Activated T-cell treated with anti-CD3 and anti-CD28 coated beads, Interleukin-2, amount 50 U/mL, for 4 hours (primary cell): ENCODE measurements at regions not wholly inside any gene's neighbourhood (a gene's known extent, or its start where the extent isn't known, plus 50 kb on each side); places are given as distances from the start of the nearest gene placed in this dataset.
"Not testable (repeated sequence)": the region's sequence is repeated elsewhere in the genome, so short reads cannot be mapped to it uniquely, and the experiment has no call there.

Experiments
- ATAC-seq, 2 donors: fragments of 200-7000 bp; cut with Tn5 transposase; one replicate each; pipeline ENCODE4 v1.10.0; 2021
- DNase-seq: peaks from one replicate; pipeline ENCODE4 v3.0.0-alpha.2; 2020
- H3K27me3 Mint-ChIP-seq: one replicate; pipeline ENCODE4 v1.8.0; 2021; ENCODE audit warnings: low read depth, mixed read lengths
- H3K36me3 Mint-ChIP-seq: one replicate; pipeline ENCODE4 v1.8.0; 2022; ENCODE audit warnings: mixed read lengths; ENCODE audit not compliant: insufficient read depth
- H3K4me1 Mint-ChIP-seq: one replicate; pipeline ENCODE4 v1.8.0; 2021; ENCODE audit warnings: low read depth, mixed read lengths
- H3K4me3 Mint-ChIP-seq: one replicate; pipeline ENCODE4 v1.8.0; 2021; ENCODE audit warnings: mild to moderate bottlenecking, moderate library complexity, mixed read lengths
- H3K9me3 Mint-ChIP-seq: one replicate; pipeline ENCODE4 v1.8.0; 2021; ENCODE audit warnings: mixed read lengths

DNA sequence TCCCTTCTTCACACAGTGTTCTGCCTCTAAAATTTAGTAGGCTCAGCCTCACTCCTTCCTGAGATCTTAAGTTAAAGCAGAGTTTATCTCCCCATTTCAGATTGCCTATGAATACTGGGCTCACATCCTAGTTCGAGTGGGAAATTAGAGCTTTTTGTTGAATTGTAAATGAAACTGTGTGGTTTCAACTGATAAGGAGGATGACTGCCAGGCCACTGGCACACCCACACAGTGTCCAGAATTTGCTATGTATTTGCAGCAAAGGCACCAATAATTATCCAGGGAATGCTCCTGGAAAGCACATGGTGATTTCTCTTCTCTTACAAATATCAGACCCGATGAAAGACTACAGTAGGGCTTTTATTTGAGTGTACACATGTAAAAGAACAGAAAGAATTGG lies 308.1 kb upstream of the COL8A1 start:
- ATAC-seq (no peak), DNase-seq (no peak)
- H3K27me3 Mint-ChIP-seq, result no peaks in the 10 kb centered on the region
- H3K4me3 Mint-ChIP-seq, result no peak overlapping the region
- H3K36me3 Mint-ChIP-seq, result no peaks in the 10 kb centered on the region
- H3K4me1 Mint-ChIP-seq, result no peaks in the 10 kb centered on the region
- H3K9me3 Mint-ChIP-seq, result peaks cover 11% of the 10 kb centered on the region

DNA sequence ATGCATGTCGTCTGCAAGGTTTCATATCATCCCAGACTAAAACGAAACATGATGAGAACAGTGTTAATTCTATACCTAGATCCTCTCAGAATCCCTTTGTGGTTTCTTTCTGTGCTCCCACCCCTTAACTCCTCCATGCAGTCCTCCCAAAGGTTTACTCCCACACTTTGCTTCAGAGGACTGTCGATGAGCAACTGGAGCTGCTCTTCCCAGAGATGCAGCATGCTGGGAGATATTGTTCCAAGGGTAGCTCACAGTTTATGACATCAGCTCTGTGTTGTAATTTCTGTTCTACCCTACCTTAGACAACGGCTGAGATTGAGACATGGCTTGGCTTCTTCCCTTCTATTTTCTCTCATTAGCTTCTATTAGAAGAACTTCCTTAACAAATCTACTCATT lies 313.0 kb upstream of the COL8A1 start:
- H3K9me3 Mint-ChIP-seq, result peaks cover 8% of the 10 kb centered on the region
- DNase-seq (no peak), ATAC-seq (no peak)
- no peaks in the 10 kb centered on the region for H3K4me1 Mint-ChIP-seq
- no peaks in the 10 kb centered on the region for H3K36me3 Mint-ChIP-seq
- no peaks in the 10 kb centered on the region for H3K27me3 Mint-ChIP-seq
- no peak overlapping the region for H3K4me3 Mint-ChIP-seq

- no peaks in the 10 kb centered on the region for H3K36me3 Mint-ChIP-seq
- H3K4me1 Mint-ChIP-seq, result no peaks in the 10 kb centered on the region
- ATAC-seq, result no peak
- no peak overlapping the region for H3K4me3 Mint-ChIP-seq
- H3K27me3 Mint-ChIP-seq, result no peaks in the 10 kb centered on the region
- peaks cover 8% of the 10 kb centered on the region for H3K9me3 Mint-ChIP-seq
- DNase-seq, result no peak
Measured at GRCh38 chr3:99324636-99325203, 313.7 kb upstream of the COL8A1 start.

DNA sequence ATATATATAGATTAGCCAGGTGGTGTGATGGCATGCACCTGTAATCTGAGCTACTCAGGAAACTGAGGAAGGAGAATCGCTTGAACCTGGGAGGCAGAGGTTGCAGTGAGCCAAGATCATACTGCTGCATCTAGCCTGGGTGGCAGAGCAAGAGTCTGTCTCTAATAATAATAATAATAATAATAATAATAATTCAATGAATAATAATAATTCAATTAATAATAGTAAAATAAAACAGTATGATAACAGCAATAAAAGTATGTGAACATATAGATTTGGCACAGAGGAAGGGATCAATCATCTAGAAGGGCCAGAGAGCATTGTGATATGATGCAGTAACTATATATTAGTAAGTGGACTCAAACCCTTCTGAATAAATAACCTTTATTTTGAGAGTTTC lies 314.5 kb upstream of the COL8A1 start:
- no peak overlapping the region for H3K4me3 Mint-ChIP-seq
- no peaks in the 10 kb centered on the region for H3K27me3 Mint-ChIP-seq
- ATAC-seq, result no peak
- no peak for DNase-seq
- no peaks in the 10 kb centered on the region for H3K36me3 Mint-ChIP-seq
- no peaks in the 10 kb centered on the region for H3K4me1 Mint-ChIP-seq
- H3K9me3 Mint-ChIP-seq, result peaks cover 8% of the 10 kb centered on the region

GRCh38 chr3:99322551-99322950 lies 315.8 kb upstream of the COL8A1 start:
- H3K4me3 Mint-ChIP-seq, result no peak overlapping the region
- peaks cover 8% of the 10 kb centered on the region for H3K9me3 Mint-ChIP-seq
- no peaks in the 10 kb centered on the region for H3K36me3 Mint-ChIP-seq
- DNase-seq, result no peak
- no peaks in the 10 kb centered on the region for H3K27me3 Mint-ChIP-seq
- H3K4me1 Mint-ChIP-seq, result no peaks in the 10 kb centered on the region
- ATAC-seq, result no peak

DNA sequence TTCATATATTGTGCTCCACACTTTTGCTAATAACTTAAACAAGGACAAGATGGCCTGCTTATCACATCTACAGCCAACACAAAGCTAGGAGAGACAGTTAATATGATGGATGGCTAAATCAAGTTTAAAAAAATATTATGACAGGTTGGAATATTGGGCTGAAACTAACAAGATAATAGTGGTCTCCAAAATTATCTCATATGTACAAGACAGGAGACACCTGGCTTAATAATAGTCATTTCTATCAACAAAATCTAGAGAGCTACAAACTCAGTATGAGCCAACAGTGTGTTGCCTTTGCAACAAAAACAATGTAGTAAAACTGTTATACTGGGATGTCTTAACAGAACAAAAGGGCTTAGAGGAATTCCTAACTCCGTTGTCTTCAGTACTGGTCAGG lies 317.1 kb upstream of the COL8A1 start:
- Mint-ChIP-seq H3K4me3 (no peak overlapping the region), H3K4me1 (no peaks in the 10 kb centered on the region), H3K9me3 (peaks cover 6% of the 10 kb centered on the region), H3K36me3 (no peaks in the 10 kb centered on the region), H3K27me3 (no peaks in the 10 kb centered on the region)
- DNase-seq (no peak), ATAC-seq (no peak)

DNA sequence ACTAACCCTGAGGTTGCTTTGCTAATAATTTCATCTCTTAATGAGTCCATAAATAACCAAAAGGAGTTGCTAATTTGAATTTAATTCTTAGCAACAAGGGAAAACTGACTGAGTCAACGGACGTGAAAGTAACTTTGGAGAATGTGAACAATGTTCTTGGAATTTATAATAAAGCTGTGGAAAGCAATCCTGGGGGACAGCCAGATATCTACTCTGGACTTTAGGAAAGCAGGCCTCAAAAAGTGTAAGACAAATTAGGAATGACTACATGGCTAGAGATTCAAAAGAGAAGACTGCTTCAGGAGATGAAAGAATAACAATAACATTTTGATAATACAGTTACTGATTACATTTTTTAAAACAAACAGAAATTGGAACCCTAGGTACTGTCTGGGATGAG lies 318.4 kb upstream of the COL8A1 start:
- DNase-seq, result no peak
- H3K36me3 Mint-ChIP-seq, result no peaks in the 10 kb centered on the region
- ATAC-seq, result no peak
- no peaks in the 10 kb centered on the region for H3K4me1 Mint-ChIP-seq
- H3K4me3 Mint-ChIP-seq, result no peak overlapping the region
- no peaks in the 10 kb centered on the region for H3K27me3 Mint-ChIP-seq
- H3K9me3 Mint-ChIP-seq, result no peaks in the 10 kb centered on the region

GRCh38 chr3:99319450-99319849 lies 318.9 kb upstream of the COL8A1 start:
- Mint-ChIP-seq H3K4me3 (no peak overlapping the region), H3K9me3 (no peaks in the 10 kb centered on the region), H3K36me3 (no peaks in the 10 kb centered on the region), H3K27me3 (no peaks in the 10 kb centered on the region), H3K4me1 (no peaks in the 10 kb centered on the region)
- DNase-seq, result no peak
- ATAC-seq, result no peak

DNA sequence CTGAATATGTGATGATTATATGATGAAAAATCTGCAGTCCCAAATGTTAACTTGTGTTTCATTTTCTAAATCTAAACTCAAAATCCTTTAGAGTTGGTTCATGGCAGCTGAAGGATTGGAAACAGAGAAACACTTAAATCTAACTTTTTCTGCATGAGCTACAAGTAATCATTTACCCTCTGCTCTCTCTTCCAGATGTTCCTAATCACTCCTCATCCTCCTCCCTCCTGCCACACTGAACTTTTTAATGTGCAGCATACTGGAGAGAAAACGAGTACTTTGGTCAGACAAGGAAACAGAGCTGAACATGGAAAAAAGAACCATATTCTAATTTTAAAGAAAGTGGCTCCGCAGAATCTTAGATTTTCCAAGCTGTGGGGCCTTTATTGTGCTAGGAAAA lies 321.2 kb upstream of the COL8A1 start:
- no peak for ATAC-seq
- H3K27me3 Mint-ChIP-seq, result no peaks in the 10 kb centered on the region
- H3K4me1 Mint-ChIP-seq, result no peaks in the 10 kb centered on the region
- H3K36me3 Mint-ChIP-seq, result no peaks in the 10 kb centered on the region
- H3K9me3 Mint-ChIP-seq, result peaks cover 3% of the 10 kb centered on the region
- no peak for DNase-seq
- no peak overlapping the region for H3K4me3 Mint-ChIP-seq

DNA sequence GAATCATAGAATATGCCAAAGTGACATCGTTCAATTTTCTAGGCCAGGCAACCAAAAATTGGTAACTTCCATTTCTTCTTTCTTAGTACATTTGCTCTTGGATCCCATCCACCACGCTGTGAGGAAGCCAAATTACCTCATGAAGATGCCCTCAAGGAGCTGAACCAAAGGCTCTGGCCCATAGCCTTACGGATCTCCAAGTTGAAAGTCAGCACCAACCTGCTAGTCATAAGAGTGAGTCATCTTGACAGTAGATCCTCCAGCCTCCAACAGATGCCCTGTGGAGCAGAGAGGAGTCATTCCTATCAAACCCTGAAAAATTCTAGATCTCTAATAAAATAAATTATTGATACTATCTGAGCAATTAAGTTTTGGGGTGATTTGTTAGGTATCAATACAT lies 322.5 kb upstream of the COL8A1 start:
- DNase-seq (no peak), ATAC-seq (no peak)
- no peaks in the 10 kb centered on the region for H3K27me3 Mint-ChIP-seq
- no peaks in the 10 kb centered on the region for H3K4me1 Mint-ChIP-seq
- H3K36me3 Mint-ChIP-seq, result no peaks in the 10 kb centered on the region
- H3K9me3 Mint-ChIP-seq, result peaks cover 6% of the 10 kb centered on the region
- H3K4me3 Mint-ChIP-seq, result no peak overlapping the region

DNA sequence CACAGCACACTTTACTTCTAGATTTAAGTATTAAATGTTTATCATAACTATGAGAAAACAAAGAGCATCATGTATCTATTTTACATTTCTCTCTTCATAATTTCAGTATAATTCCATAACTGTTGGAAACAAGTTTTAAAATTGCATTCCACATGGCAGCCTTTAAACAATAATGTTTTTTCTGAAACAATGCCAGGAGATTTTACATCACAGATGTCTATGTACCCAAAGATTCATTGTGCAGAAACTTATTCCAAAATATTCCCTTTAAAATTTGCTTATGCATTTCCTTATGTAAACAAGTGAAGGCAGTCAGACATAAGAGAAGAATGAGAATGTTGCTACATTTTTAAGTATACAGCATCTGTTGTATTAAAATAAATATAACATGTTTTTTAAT lies 324.9 kb upstream of the COL8A1 start:
- DNase-seq, result no peak
- no peaks in the 10 kb centered on the region for H3K36me3 Mint-ChIP-seq
- H3K4me1 Mint-ChIP-seq, result no peaks in the 10 kb centered on the region
- no peak overlapping the region for H3K4me3 Mint-ChIP-seq
- no peaks in the 10 kb centered on the region for H3K27me3 Mint-ChIP-seq
- ATAC-seq, result no peak
- peaks cover 17% of the 10 kb centered on the region for H3K9me3 Mint-ChIP-seq

- ATAC-seq (no peak), DNase-seq (no peak)
- H3K9me3 Mint-ChIP-seq, result no peaks in the 10 kb centered on the region
- H3K36me3 Mint-ChIP-seq, result no peaks in the 10 kb centered on the region
- H3K4me3 Mint-ChIP-seq, result no peak overlapping the region
- no peaks in the 10 kb centered on the region for H3K4me1 Mint-ChIP-seq
- no peaks in the 10 kb centered on the region for H3K27me3 Mint-ChIP-seq
Measured at GRCh38 chr3:99298661-99299060, 339.7 kb upstream of the COL8A1 start.

GRCh38 chr3:99295836-99296235 lies 342.6 kb upstream of the COL8A1 start:
- Mint-ChIP-seq H3K4me1 (no peaks in the 10 kb centered on the region), H3K27me3 (no peaks in the 10 kb centered on the region), H3K36me3 (no peaks in the 10 kb centered on the region), H3K9me3 (no peaks in the 10 kb centered on the region), H3K4me3 (no peak overlapping the region)
- DNase-seq (no peak), ATAC-seq (no peak)

- H3K9me3 Mint-ChIP-seq, H3K4me3 Mint-ChIP-seq, DNase-seq, ATAC-seq, H3K4me1 Mint-ChIP-seq, H3K27me3 Mint-ChIP-seq, H3K36me3 Mint-ChIP-seq: not testable (repeated sequence)
Measured at GRCh38 chr3:99294092-99294491, 344.3 kb upstream of the COL8A1 start.

DNA sequence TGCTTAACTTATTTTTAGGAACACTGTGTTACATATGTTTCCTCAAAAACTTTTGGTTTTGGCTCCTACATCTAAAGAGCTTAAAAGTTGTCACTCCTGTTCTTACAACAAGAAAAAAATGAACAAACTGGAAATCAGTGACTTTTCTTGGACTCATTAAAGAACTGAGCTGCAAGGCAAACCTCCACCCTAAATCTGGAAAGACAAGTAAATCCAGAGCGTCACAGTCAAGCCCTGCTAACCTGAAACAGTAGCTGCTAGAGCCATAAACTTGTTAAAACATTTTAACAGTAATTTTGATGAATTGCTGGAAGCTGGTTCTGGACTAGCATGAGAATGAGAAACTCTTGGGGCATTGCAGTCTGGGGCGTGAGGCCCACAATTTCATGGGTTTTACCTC lies 350.5 kb upstream of the COL8A1 start:
- peaks cover 10% of the 10 kb centered on the region for H3K9me3 Mint-ChIP-seq
- DNase-seq (no peak), ATAC-seq (no peak)
- no peak overlapping the region for H3K4me3 Mint-ChIP-seq
- no peaks in the 10 kb centered on the region for H3K4me1 Mint-ChIP-seq
- H3K27me3 Mint-ChIP-seq, result no peaks in the 10 kb centered on the region
- no peaks in the 10 kb centered on the region for H3K36me3 Mint-ChIP-seq

DNA sequence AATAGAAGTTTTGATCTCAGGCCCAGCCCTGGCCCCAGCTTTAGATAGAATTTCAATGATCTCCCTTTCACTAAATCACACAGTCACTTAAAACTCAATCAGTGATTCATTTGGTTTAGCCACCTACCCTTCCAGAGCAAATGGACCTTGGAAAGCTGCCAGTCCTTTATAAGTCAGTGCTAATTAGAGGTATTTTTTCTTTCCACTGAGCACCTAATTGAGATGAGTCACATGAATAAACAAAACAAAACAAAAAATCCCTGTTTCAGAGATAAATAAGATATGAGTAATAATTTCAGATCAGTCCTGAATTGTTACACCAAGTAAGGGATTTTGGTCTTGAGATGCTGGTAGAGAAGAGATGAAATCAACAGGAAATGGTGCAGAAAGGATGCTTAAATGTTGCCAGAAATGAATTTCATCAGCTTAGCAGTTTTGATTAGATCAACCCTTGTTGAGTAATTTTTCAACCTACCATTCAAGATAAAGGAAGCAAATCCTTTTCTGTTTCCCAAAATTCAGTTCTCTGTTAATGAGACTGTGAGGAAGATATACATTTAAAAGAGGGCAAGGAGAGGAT lies 352.0 kb upstream of the COL8A1 start:
- Mint-ChIP-seq H3K9me3 (peaks cover 10% of the 10 kb centered on the region), H3K4me1 (no peaks in the 10 kb centered on the region), H3K4me3 (no peak overlapping the region), H3K36me3 (no peaks in the 10 kb centered on the region), H3K27me3 (no peaks in the 10 kb centered on the region)
- DNase-seq (no peak), ATAC-seq (no peak)
